ENCODE measurements at regions not wholly inside any gene's neighbourhood (a gene's known extent, or its start where the extent isn't known, plus 50 kb on each side); places are given as distances from the start of the nearest gene placed in this dataset.
A peak's percentile ranks its signal among the peaks of the same experiment; 100 is the strongest.

GRCh38 chr5:90264689-90265544 is 144.6 kb downstream of the CETN3 start:
- TF ChIP-seq, protein P1, sequence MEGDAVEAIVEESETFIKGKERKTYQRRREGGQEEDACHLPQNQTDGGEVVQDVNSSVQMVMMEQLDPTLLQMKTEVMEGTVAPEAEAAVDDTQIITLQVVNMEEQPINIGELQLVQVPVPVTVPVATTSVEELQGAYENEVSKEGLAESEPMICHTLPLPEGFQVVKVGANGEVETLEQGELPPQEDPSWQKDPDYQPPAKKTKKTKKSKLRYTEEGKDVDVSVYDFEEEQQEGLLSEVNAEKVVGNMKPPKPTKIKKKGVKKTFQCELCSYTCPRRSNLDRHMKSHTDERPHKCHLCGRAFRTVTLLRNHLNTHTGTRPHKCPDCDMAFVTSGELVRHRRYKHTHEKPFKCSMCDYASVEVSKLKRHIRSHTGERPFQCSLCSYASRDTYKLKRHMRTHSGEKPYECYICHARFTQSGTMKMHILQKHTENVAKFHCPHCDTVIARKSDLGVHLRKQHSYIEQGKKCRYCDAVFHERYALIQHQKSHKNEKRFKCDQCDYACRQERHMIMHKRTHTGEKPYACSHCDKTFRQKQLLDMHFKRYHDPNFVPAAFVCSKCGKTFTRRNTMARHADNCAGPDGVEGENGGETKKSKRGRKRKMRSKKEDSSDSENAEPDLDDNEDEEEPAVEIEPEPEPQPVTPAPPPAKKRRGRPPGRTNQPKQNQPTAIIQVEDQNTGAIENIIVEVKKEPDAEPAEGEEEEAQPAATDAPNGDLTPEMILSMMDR (IDR thresholded peaks at IDR 0.05), result peak; percentile 74 to 98 (median 86)
- TF ChIP-seq POLR2AphosphoS5 (IDR thresholded peaks at IDR 0.05) (no peak), POLR2A (IDR thresholded peaks at IDR 0.05; ENCODE audit: low read depth) (no peak), EP300 (IDR thresholded peaks at IDR 0.05) (no peak)

Data from esophagus muscularis mucosa (tissue), 4 donors.